Activated T-cell treated with anti-CD3 and anti-CD28 coated beads, Interleukin-2, amount 50 U/mL, for 24 hours (primary cell): ENCODE measurements at regions not wholly inside any gene's neighbourhood (a gene's known extent, or its start where the extent isn't known, plus 50 kb on each side); places are given as distances from the start of the nearest gene placed in this dataset.
"Not testable (repeated sequence)": the region's sequence is repeated elsewhere in the genome, so short reads cannot be mapped to it uniquely, and the experiment has no call there.

Source experiments
- DNase-seq: peaks from one replicate; pipeline ENCODE4 v3.0.0-alpha.2; 2020
- H3K27ac Mint-ChIP-seq: 2 replicates; pipeline ENCODE4 v1.8.0; 2020; ENCODE audit warnings: mild to moderate bottlenecking, mixed read lengths
- H3K27me3 Mint-ChIP-seq: 2 replicates; pipeline ENCODE4 v1.8.0; 2020; ENCODE audit warnings: mixed read lengths
- H3K36me3 Mint-ChIP-seq: 2 replicates; pipeline ENCODE4 v1.8.0; 2020; ENCODE audit warnings: low read depth, mixed read lengths
- H3K4me1 Mint-ChIP-seq: 2 replicates; pipeline ENCODE4 v1.8.0; 2020; ENCODE audit warnings: low read depth, mixed read lengths
- H3K4me3 Mint-ChIP-seq: 2 replicates; pipeline ENCODE4 v1.8.0; 2020; ENCODE audit warnings: mild to moderate bottlenecking, moderate library complexity, mixed read lengths
- H3K9me3 Mint-ChIP-seq: 2 replicates; pipeline ENCODE4 v1.8.0; 2020; ENCODE audit warnings: mixed read lengths

GRCh38 chr21:17197996-17198395, 314.8 kb upstream of the CXADR start:
- Mint-ChIP-seq H3K4me1 (no peaks in the 10 kb centered on the region), H3K27ac (no peak overlapping the region), H3K36me3 (no peaks in the 10 kb centered on the region), H3K27me3 (no peaks in the 10 kb centered on the region), H3K4me3 (no peak overlapping the region), H3K9me3 (peaks cover 9% of the 10 kb centered on the region)
- no peak for DNase-seq

DNA sequence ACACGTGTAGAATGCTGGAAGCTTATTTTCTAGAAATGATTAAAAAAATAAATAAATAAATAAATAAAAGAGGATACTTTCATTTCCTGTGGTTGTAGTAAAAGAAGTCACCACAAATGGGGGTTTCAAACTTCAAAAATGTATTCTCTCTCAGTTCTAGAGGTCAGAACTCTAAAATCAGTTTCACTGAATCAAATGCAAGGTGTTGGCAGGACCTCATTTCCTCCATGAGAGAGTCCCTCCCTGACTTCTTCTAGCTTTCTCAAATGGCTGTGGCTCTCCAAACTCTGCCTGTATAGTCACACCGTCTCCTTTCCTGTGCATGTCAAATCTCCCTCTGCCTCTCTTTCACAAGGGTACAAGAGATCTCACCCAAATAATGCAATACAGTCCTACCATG, 312.6 kb upstream of the CXADR start:
- H3K36me3 Mint-ChIP-seq = no peaks in the 10 kb centered on the region

DNA sequence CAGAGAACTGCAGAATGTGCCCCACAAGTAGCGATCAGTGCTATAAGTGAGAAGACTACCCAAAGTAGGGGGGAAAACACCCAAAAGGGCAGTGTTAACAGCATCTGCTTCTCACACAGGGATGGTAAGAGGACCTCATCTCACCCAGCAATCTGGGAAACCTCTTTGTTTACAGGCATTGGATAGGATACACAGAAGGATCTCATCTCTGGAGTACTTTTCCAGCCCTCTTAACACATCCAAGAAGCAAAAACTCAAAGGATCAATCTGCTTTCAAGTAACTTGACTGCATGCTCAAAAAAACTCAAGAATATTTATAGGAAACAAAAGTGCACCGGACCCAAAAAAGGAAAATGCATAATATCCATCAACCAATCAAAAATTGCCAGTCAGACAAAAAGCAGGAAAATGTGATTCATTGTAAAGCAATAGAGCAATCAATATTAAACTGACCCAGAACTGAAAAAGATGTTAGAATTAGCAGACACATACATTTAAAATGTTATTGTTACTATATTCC, 311.0 kb upstream of the CXADR start:
- Mint-ChIP-seq H3K4me3 (no peak overlapping the region), H3K9me3 (peaks cover 2% of the 10 kb centered on the region), H3K4me1 (no peaks in the 10 kb centered on the region), H3K27ac (no peak overlapping the region), H3K36me3 (no peaks in the 10 kb centered on the region), H3K27me3 (no peaks in the 10 kb centered on the region)
- no peak for DNase-seq

More for the DNA sequence above, 312.6 kb upstream of the CXADR start:
- Mint-ChIP-seq H3K9me3 (peaks cover 2% of the 10 kb centered on the region), H3K27ac (no peak overlapping the region), H3K4me3 (no peak overlapping the region), H3K27me3 (no peaks in the 10 kb centered on the region), H3K4me1 (no peaks in the 10 kb centered on the region)
- no peak for DNase-seq

DNA sequence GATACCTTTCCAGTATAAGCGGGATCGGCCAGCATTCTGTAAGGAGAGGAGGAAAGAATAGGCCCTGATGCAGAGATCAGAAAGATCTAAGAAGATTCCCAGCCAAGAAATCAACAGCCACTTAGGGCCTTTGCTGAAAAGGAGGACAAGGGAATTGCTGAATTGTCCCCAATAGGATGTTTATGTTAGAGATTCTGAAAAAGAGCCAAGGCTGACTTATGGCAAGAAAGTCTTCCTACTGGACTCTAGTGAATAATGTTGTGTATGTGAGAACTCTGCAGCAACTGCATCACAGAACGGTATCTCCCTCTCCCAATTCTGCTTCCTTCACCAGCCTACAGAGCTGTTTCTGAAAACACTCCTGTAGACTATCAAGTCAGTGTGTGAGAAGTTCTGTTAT, 298.0 kb upstream of the CXADR start:
- Mint-ChIP-seq H3K4me1 (no peaks in the 10 kb centered on the region), H3K36me3 (no peaks in the 10 kb centered on the region), H3K27ac (no peak overlapping the region), H3K4me3 (no peak overlapping the region), H3K9me3 (peaks cover 2% of the 10 kb centered on the region), H3K27me3 (no peaks in the 10 kb centered on the region)
- DNase-seq = no peak

DNA sequence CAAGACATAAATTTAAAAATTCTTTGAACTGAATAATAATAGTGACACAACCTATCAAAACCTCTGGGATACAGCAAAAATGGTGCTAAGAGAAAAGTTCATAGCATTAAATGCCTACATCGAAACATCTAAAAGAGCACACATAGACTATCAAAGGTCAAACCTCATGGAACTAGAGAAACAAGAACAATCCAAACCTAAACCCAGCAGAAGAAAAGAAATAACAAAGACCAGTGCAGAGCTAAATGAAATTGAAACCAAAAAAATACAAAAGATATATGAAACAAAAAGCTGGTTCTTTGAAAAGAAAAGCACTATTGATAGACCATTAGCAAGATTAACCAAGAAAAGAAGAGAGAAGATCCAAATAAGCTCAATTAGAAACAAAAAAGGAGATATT, 293.8 kb upstream of the CXADR start:
- H3K27ac Mint-ChIP-seq, H3K27me3 Mint-ChIP-seq, H3K4me3 Mint-ChIP-seq, DNase-seq, H3K36me3 Mint-ChIP-seq, H3K4me1 Mint-ChIP-seq: not testable (repeated sequence)
- H3K9me3 Mint-ChIP-seq = peaks cover 13% of the 10 kb centered on the region

GRCh38 chr21:17231124-17231523, 281.7 kb upstream of the CXADR start:
- no peaks in the 10 kb centered on the region for H3K36me3 Mint-ChIP-seq
- no peaks in the 10 kb centered on the region for H3K27me3 Mint-ChIP-seq
- no peak overlapping the region for H3K4me3 Mint-ChIP-seq
- H3K9me3 Mint-ChIP-seq = peaks cover 16% of the 10 kb centered on the region
- no peaks in the 10 kb centered on the region for H3K4me1 Mint-ChIP-seq
- H3K27ac Mint-ChIP-seq = no peak overlapping the region
- DNase-seq = no peak

DNA sequence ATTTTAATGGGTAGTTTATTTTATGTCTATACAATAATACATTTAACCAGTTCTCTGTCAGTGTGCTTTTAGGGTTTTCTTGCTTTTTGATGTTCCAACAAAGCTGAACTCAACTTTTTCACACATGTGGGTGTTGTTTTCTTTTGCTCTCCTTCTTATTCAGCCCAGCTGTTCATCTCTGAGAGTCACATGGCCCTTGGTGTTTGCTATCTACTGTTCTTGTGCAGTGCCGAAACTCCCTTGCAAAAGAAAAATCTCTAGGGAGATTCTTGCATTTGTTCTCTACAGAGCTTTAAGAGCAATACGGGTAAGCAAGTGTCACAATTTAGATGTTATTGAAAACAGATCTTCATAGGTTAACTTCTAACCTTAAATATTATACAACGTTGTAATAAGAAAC, 281.1 kb upstream of the CXADR start:
- Mint-ChIP-seq H3K9me3 (peaks cover 13% of the 10 kb centered on the region), H3K4me3 (no peak overlapping the region), H3K27me3 (no peaks in the 10 kb centered on the region), H3K4me1 (no peaks in the 10 kb centered on the region), H3K36me3 (no peaks in the 10 kb centered on the region), H3K27ac (no peak overlapping the region)
- DNase-seq = no peak

GRCh38 chr21:17238468-17238867, 274.4 kb upstream of the CXADR start:
- H3K36me3 Mint-ChIP-seq = no peaks in the 10 kb centered on the region
- no peak overlapping the region for H3K27ac Mint-ChIP-seq
- no peaks in the 10 kb centered on the region for H3K4me1 Mint-ChIP-seq
- H3K27me3 Mint-ChIP-seq = no peaks in the 10 kb centered on the region
- no peak overlapping the region for H3K4me3 Mint-ChIP-seq
- DNase-seq = no peak
- peaks cover 5% of the 10 kb centered on the region for H3K9me3 Mint-ChIP-seq

DNA sequence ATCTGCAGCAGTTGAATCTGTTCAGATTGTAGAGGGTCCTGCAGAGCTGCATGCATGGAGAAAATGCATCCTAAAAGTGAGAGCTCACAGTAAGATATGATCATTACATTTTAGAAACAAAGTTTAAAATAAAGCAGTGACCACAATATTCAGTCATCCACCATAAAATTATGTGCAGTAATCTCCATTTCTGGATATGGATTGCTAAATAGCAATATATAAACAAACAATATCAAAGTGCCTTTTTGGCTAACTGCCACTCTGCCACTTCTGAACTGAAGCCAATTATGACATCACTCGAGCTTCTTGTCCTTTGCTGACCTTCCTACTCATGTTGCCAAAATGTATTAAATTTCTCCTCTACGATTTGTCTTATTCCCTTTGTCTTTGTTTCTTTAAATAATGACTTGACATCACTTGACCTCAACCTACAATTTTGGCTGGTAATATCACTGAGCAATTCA, 262.0 kb upstream of the CXADR start:
- H3K9me3 Mint-ChIP-seq = peaks cover 8% of the 10 kb centered on the region
- H3K36me3 Mint-ChIP-seq = no peaks in the 10 kb centered on the region
- H3K4me1 Mint-ChIP-seq = no peaks in the 10 kb centered on the region
- no peak overlapping the region for H3K4me3 Mint-ChIP-seq
- DNase-seq = no peak
- no peaks in the 10 kb centered on the region for H3K27me3 Mint-ChIP-seq
- no peak overlapping the region for H3K27ac Mint-ChIP-seq

GRCh38 chr21:17257784-17258183, 255.1 kb upstream of the CXADR start:
- H3K27ac Mint-ChIP-seq = no peak overlapping the region
- H3K36me3 Mint-ChIP-seq = no peaks in the 10 kb centered on the region
- no peak for DNase-seq
- H3K27me3 Mint-ChIP-seq = no peaks in the 10 kb centered on the region
- no peaks in the 10 kb centered on the region for H3K4me1 Mint-ChIP-seq
- no peak overlapping the region for H3K4me3 Mint-ChIP-seq
- H3K9me3 Mint-ChIP-seq = peaks cover 4% of the 10 kb centered on the region

GRCh38 chr21:17264182-17264581, 248.7 kb upstream of the CXADR start:
- H3K4me1 Mint-ChIP-seq = no peaks in the 10 kb centered on the region
- H3K36me3 Mint-ChIP-seq = no peaks in the 10 kb centered on the region
- DNase-seq = no peak
- H3K27ac Mint-ChIP-seq = no peak overlapping the region
- no peak overlapping the region for H3K4me3 Mint-ChIP-seq
- H3K9me3 Mint-ChIP-seq = no peaks in the 10 kb centered on the region
- H3K27me3 Mint-ChIP-seq = no peaks in the 10 kb centered on the region

GRCh38 chr21:17269760-17270159, 243.1 kb upstream of the CXADR start:
- no peak overlapping the region for H3K27ac Mint-ChIP-seq
- peaks cover 2% of the 10 kb centered on the region for H3K9me3 Mint-ChIP-seq
- DNase-seq = no peak
- no peaks in the 10 kb centered on the region for H3K4me1 Mint-ChIP-seq
- no peaks in the 10 kb centered on the region for H3K27me3 Mint-ChIP-seq
- no peaks in the 10 kb centered on the region for H3K36me3 Mint-ChIP-seq
- H3K4me3 Mint-ChIP-seq = no peak overlapping the region

GRCh38 chr21:17270229-17270628, 242.6 kb upstream of the CXADR start:
- Mint-ChIP-seq H3K9me3 (peaks cover 2% of the 10 kb centered on the region), H3K4me3 (no peak overlapping the region), H3K27me3 (no peaks in the 10 kb centered on the region), H3K36me3 (no peaks in the 10 kb centered on the region), H3K4me1 (no peaks in the 10 kb centered on the region), H3K27ac (no peak overlapping the region)
- DNase-seq = no peak

DNA sequence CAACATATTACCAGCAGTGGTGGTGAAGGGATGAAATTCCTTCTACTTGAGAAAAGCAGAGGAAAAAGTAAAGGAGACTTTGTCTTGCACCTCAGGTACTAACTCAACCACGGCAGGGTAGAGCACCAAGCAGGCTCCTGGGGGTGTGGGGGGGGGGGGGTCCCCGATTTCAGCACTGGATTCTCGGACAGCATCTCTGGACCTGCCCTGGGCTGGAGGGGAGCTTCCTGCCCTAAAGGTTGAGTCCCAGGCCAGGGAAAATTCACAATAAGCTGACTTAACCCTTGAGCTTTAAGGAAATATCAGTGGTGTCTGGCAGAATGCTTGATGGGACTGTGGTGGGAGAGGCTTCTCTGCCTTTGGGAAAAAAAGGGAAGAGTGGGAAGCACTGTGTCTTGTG, 233.2 kb upstream of the CXADR start:
- no peaks in the 10 kb centered on the region for H3K4me1 Mint-ChIP-seq
- no peak for DNase-seq
- H3K9me3 Mint-ChIP-seq = peaks cover 15% of the 10 kb centered on the region
- H3K36me3 Mint-ChIP-seq = no peaks in the 10 kb centered on the region
- H3K27ac Mint-ChIP-seq = no peak overlapping the region
- H3K27me3 Mint-ChIP-seq = no peaks in the 10 kb centered on the region
- H3K4me3 Mint-ChIP-seq = no peak overlapping the region

DNA sequence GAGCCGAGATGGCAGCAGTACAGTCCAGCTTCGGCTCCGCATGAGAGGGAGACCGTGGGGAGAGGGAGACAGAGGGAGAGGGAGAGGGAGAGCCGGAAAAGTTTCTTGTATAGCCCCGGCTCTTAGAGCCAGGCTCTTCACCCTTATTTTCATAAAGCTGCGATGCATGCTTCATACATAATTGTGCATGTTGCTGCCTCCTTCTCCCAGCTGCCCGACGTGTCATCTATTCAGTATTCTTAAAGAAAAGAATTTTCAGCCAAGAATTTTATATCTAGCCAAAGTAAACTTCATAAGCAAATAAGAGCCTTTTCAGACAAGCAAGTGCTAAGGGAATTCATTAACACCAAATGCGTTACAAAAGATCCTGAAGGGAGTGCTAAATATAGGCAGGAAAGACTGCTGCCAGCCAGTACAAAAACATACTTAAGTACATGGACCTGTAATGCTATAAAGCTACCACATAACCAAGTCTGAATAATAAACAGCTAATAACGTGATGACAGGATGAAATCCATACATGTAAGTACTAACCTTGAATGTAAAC, 219.8 kb upstream of the CXADR start:
- H3K4me1 Mint-ChIP-seq, H3K36me3 Mint-ChIP-seq, H3K27me3 Mint-ChIP-seq, H3K27ac Mint-ChIP-seq, H3K4me3 Mint-ChIP-seq, DNase-seq: not testable (repeated sequence)
- H3K9me3 Mint-ChIP-seq = peaks cover 20% of the 10 kb centered on the region

DNA sequence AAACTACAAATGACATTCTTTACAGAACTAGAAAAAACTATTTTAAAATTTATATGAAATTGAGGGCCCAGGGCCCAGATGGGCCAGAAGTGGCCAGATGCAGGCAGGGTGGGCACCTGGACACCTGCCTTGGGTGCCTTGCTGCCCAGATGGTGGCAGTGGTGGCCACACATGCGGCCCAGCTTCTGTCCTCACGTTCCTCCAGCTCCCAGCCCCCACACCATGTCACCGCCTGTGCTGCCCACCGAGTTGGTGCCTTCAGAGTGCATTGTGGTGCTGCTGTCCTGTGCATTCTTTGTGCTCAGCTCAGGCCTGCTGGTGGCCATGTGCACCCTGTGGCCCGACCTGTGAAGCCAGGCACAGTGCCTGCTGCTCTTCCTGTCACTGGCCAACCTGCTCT, 216.8 kb upstream of the CXADR start:
- DNase-seq = no peak
- no peaks in the 10 kb centered on the region for H3K4me1 Mint-ChIP-seq
- no peak overlapping the region for H3K27ac Mint-ChIP-seq
- H3K36me3 Mint-ChIP-seq = no peaks in the 10 kb centered on the region
- H3K9me3 Mint-ChIP-seq = peaks cover 20% of the 10 kb centered on the region
- no peak overlapping the region for H3K4me3 Mint-ChIP-seq
- H3K27me3 Mint-ChIP-seq = no peaks in the 10 kb centered on the region
